ENCODE measurements at regions not wholly inside any gene's neighbourhood (a gene's known extent, or its start where the extent isn't known, plus 50 kb on each side); places are given as distances from the start of the nearest gene placed in this dataset.

DNA sequence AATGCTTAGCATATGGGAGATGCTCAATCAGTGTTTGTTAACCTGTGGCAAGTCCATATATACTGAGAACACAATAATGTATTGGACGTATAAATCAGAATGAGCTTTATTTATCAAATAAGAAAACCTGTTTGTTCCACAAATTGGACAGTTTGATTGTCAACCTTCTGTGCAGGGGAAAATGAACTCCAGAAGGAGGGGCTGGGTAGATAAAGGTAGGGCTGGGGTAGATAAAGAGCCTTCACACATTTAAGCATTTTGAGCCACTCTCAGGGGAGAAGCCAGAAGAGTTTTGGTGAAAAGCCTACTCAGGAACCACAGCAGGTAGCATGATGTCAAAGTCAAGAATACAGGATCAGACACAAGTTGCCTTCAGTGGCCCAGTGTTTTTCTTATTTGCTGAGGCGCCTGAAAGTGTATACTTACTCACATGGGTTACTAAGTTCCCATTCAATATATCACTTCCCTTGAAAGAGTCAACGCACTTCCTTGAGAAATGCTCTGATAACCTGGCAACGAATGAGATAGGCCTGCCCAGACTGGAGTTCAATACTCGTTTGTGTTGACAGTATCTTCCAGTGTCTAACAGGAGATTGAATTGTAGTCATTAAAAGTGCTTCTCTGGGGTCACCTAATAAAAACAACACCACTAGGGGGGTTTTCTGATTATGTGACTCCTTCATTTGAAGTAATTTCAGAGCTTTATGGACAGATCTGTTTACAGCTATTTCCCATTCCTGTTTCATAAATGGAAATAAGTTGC lies 263.9 kb upstream of the CITED2 start:
- Histone ChIP-seq H3K4me1 (ENCODE audit: insufficient read depth) (no peaks in the 10 kb centered on the region), H4K20me1 (ENCODE audit: insufficient read depth, poor library complexity, severe bottlenecking) (no peaks in the 10 kb centered on the region), H3K9me3 (ENCODE audit: low read depth) (no peaks in the 10 kb centered on the region), H3K27ac (no peak overlapping the region), H3K4me2 (no peak overlapping the region), H3K9me2 (replicated peaks; ENCODE audit: insufficient read depth) (no peaks in the 10 kb centered on the region), H2AFZ (no peak overlapping the region), H3K36me3 (replicated peaks; ENCODE audit: insufficient read depth, low read depth) (no peaks in the 10 kb centered on the region), H3K4me3 (no peak overlapping the region), H3K27me3 (no peaks in the 10 kb centered on the region), H3K79me2 (no peaks in the 10 kb centered on the region)
- WGBS (ENCODE audit: low lambda C conversion rate, missing lambda C conversion rate): 64% methylated on average over 5 of the region's 5 CpGs
- TF ChIP-seq CTCF (IDR thresholded peaks at IDR 0.05; ENCODE audit: poor library complexity) (no peak), EZH2phosphoT487 (IDR thresholded peaks at IDR 0.05; ENCODE audit: low read depth, severe bottlenecking, unreplicated experiment) (no peak), EZH2 (IDR thresholded peaks at IDR 0.05; ENCODE audit: borderline replicate concordance) (no peak)
- no peak for DNase-seq (ENCODE audit: low spot score)

GRCh38 chr6:139637766-139638165 lies 263.3 kb upstream of the CITED2 start:
- Histone ChIP-seq H3K9me2 (replicated peaks; ENCODE audit: insufficient read depth) (no peaks in the 10 kb centered on the region), H3K4me1 (ENCODE audit: insufficient read depth) (no peaks in the 10 kb centered on the region), H2AFZ (no peak overlapping the region), H3K9me3 (ENCODE audit: low read depth) (no peaks in the 10 kb centered on the region), H3K27me3 (no peaks in the 10 kb centered on the region), H3K27ac (no peak overlapping the region), H4K20me1 (ENCODE audit: insufficient read depth, poor library complexity, severe bottlenecking) (no peaks in the 10 kb centered on the region), H3K79me2 (no peaks in the 10 kb centered on the region), H3K4me2 (no peak overlapping the region), H3K36me3 (replicated peaks; ENCODE audit: insufficient read depth, low read depth) (no peaks in the 10 kb centered on the region), H3K4me3 (no peak overlapping the region)
- TF ChIP-seq EZH2phosphoT487 (IDR thresholded peaks at IDR 0.05; ENCODE audit: low read depth, severe bottlenecking, unreplicated experiment) (no peak), CTCF (IDR thresholded peaks at IDR 0.05; ENCODE audit: poor library complexity) (no peak), EZH2 (IDR thresholded peaks at IDR 0.05; ENCODE audit: borderline replicate concordance) (no peak)
- no peak for DNase-seq (ENCODE audit: low spot score)

DNA sequence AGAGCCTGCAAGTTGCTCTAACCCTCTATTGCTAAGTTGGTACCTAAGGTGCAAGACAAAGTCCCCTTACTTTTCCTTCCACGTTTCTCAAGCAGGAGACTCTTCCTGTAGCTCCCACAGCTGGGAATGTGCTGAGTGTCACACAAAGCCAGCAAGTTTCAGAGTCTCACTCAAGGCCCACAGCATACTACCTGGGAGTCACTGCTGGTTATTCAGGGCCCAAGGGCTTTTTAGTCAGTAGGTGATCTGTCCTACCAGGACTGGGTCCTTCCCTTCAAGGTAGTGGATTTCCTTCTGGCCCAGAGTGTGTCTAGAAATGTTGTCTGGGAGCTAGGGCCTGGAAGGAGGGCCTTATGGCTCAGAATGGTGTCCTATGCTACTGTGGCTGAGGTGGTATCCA lies 261.9 kb upstream of the CITED2 start:
- Histone ChIP-seq H3K9me3 (ENCODE audit: low read depth) (no peaks in the 10 kb centered on the region), H3K4me2 (no peak overlapping the region), H3K36me3 (replicated peaks; ENCODE audit: insufficient read depth, low read depth) (no peaks in the 10 kb centered on the region), H3K4me1 (ENCODE audit: insufficient read depth) (no peaks in the 10 kb centered on the region), H3K4me3 (no peak overlapping the region), H3K9me2 (replicated peaks; ENCODE audit: insufficient read depth) (no peaks in the 10 kb centered on the region), H3K27me3 (no peaks in the 10 kb centered on the region), H3K79me2 (no peaks in the 10 kb centered on the region), H3K27ac (no peak overlapping the region), H4K20me1 (ENCODE audit: insufficient read depth, poor library complexity, severe bottlenecking) (no peaks in the 10 kb centered on the region), H2AFZ (no peak overlapping the region)
- no peak for TF ChIP-seq CTCF (IDR thresholded peaks at IDR 0.05; ENCODE audit: poor library complexity)
- TF ChIP-seq EZH2 (IDR thresholded peaks at IDR 0.05; ENCODE audit: borderline replicate concordance): no peak
- TF ChIP-seq EZH2phosphoT487 (IDR thresholded peaks at IDR 0.05; ENCODE audit: low read depth, severe bottlenecking, unreplicated experiment): no peak
- WGBS (ENCODE audit: low lambda C conversion rate, missing lambda C conversion rate): 83% methylated on average over 1 of the region's 1 CpG
- DNase-seq (ENCODE audit: low spot score): no peak

Measured in hepatocyte (in vitro differentiated cells).